Astrocyte (in vitro differentiated cells and primary cell): ENCODE measurements at regions not wholly inside any gene's neighbourhood (a gene's known extent, or its start where the extent isn't known, plus 50 kb on each side); places are given as distances from the start of the nearest gene placed in this dataset.

Source experiments
- DNase-seq: peaks from one replicate; pipeline ENCODE4 v3.0.0-alpha.2; 2010; ENCODE audit warnings: low read depth
- FAIRE-seq: peaks from 2 replicates; lab custom pipeline; 2011; peaks lifted over from hg19 to GRCh38; lab: Jason Lieb, UNC
- H2AFZ ChIP-seq: 2 replicates; pipeline ENCODE4 v1.6.0; 2012; ENCODE audit warnings: low read depth, low read length, inconsistent platforms
- H3K27ac ChIP-seq: 2 replicates; pipeline ENCODE4 v1.5.1; 2011; ENCODE audit warnings: low read depth, low read length, inconsistent platforms
- H3K27me3 ChIP-seq: 2 replicates; pipeline ENCODE4 v1.6.0; 2011; ENCODE audit warnings: low read length, inconsistent platforms; ENCODE audit not compliant: insufficient read depth
- H3K36me3 ChIP-seq: 2 replicates; pipeline ENCODE4 v1.5.1; 2011; ENCODE audit warnings: low read length, inconsistent platforms; ENCODE audit not compliant: insufficient read depth
- H3K4me1 ChIP-seq: 2 replicates; pipeline ENCODE4 v1.5.1; 2011; ENCODE audit warnings: low read length, inconsistent platforms; ENCODE audit not compliant: insufficient read depth
- H3K4me2 ChIP-seq: 2 replicates; pipeline ENCODE4 v1.6.0; 2012; ENCODE audit warnings: low read length, inconsistent platforms
- H3K4me3 ChIP-seq: 2 replicates; pipeline ENCODE4 v1.5.1; 2011; ENCODE audit warnings: low read depth, mild to moderate bottlenecking, low read length, inconsistent platforms; ENCODE audit not compliant: insufficient read depth
- H3K79me2 ChIP-seq: 2 replicates; pipeline ENCODE4 v1.6.0; 2012; ENCODE audit warnings: mild to moderate bottlenecking, low read length, inconsistent platforms; ENCODE audit not compliant: insufficient read depth
- H3K9ac ChIP-seq: 2 replicates; pipeline ENCODE4 v1.6.0; 2012; ENCODE audit warnings: mild to moderate bottlenecking, low read length, inconsistent platforms
- H3K9me3 ChIP-seq: 2 replicates; pipeline ENCODE4 v1.5.1; 2012; ENCODE audit warnings: low read depth, mild to moderate bottlenecking, low read length, inconsistent platforms; ENCODE audit not compliant: insufficient read depth
- H4K20me1 ChIP-seq: 2 replicates; pipeline ENCODE4 v1.6.0; 2012; ENCODE audit warnings: low read length, inconsistent platforms; ENCODE audit not compliant: insufficient read depth
- H3K27ac Mint-ChIP-seq: one replicate; pipeline ENCODE4 v1.8.0; 2021; ENCODE audit warnings: mild to moderate bottlenecking, mixed read lengths; ENCODE audit not compliant: unreplicated experiment
- H3K27me3 Mint-ChIP-seq: one replicate; pipeline ENCODE4 v1.8.0; 2021; ENCODE audit warnings: low read depth, mixed read lengths; ENCODE audit not compliant: unreplicated experiment
- H3K36me3 Mint-ChIP-seq: one replicate; pipeline ENCODE4 v1.8.0; 2021; ENCODE audit warnings: low read depth, mixed read lengths; ENCODE audit not compliant: unreplicated experiment
- H3K4me1 Mint-ChIP-seq: one replicate; pipeline ENCODE4 v1.8.0; 2021; ENCODE audit warnings: low read depth, mixed read lengths; ENCODE audit not compliant: unreplicated experiment
- H3K4me3 Mint-ChIP-seq: one replicate; pipeline ENCODE4 v1.8.0; 2021; ENCODE audit warnings: mild to moderate bottlenecking, moderate library complexity, mixed read lengths; ENCODE audit not compliant: unreplicated experiment
- H3K9me3 Mint-ChIP-seq: one replicate; pipeline ENCODE4 v1.8.0; 2021; ENCODE audit warnings: mild to moderate bottlenecking, mixed read lengths; ENCODE audit not compliant: unreplicated experiment
- CTCF ChIP-seq: IDR thresholded peaks from 2 replicates; pipeline ENCODE4 v1.5.1; 2011; ENCODE audit warnings: low read depth, mild to moderate bottlenecking, inconsistent platforms, low read length, moderate library complexity; ENCODE audit not compliant: insufficient read depth
- EZH2 ChIP-seq: IDR thresholded peaks from 2 replicates; pipeline ENCODE4 v1.6.1; 2012; ENCODE audit warnings: mild to moderate bottlenecking, low read length, inconsistent platforms; ENCODE audit not compliant: insufficient read depth

DNA sequence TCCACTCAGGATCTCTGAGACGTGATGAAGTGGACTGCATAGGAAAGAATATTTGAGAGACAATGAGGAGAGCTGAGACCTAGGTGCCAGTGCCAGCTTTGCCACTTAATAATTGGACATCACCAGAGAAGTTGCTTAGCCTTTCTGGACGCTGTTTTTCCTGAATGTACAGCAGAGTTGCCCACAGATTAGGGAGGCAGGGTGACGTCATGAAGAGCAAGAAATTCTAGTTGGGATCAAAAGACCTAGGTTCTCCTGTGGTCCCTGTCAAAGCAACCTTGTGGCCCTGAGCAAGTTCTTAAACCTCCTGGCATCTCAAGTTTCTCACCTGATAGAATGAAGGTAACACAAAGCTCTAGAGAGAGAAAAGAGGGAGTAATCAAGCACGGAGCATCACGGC lies 174.6 kb upstream of the TENM4 start:
- TF ChIP-seq EZH2 (no peak), CTCF (no peak)
- H3K27me3 ChIP-seq = no peaks in the 10 kb centered on the region
- peaks cover 16% of the 10 kb centered on the region for H3K4me1 Mint-ChIP-seq
- H3K9me3 ChIP-seq = no peaks in the 10 kb centered on the region
- H3K4me1 ChIP-seq = no peaks in the 10 kb centered on the region
- H2AFZ ChIP-seq = no peak overlapping the region
- no peak for DNase-seq
- no peak overlapping the region for H3K4me3 Mint-ChIP-seq
- no peak overlapping the region for H3K27ac Mint-ChIP-seq
- H3K79me2 ChIP-seq = no peaks in the 10 kb centered on the region
- no peak overlapping the region for H3K4me2 ChIP-seq
- no peak for FAIRE-seq
- H4K20me1 ChIP-seq = no peaks in the 10 kb centered on the region
- no peaks in the 10 kb centered on the region for H3K36me3 ChIP-seq
- H3K9ac ChIP-seq = no peak overlapping the region
- peaks cover 2% of the 10 kb centered on the region for H3K36me3 Mint-ChIP-seq
- H3K9me3 Mint-ChIP-seq = peaks cover 5% of the 10 kb centered on the region
- H3K4me3 ChIP-seq = no peak overlapping the region
- peaks cover 17% of the 10 kb centered on the region for H3K27me3 Mint-ChIP-seq
- H3K27ac ChIP-seq = no peak overlapping the region

GRCh38 chr11:79610678-79611077 lies 169.8 kb upstream of the TENM4 start:
- Mint-ChIP-seq H3K4me1 (peaks cover 8% of the 10 kb centered on the region), H3K27ac (peak overlapping the region; percentile 26), H3K4me3 (no peak overlapping the region), H3K27me3 (peaks cover 22% of the 10 kb centered on the region), H3K36me3 (no peaks in the 10 kb centered on the region), H3K9me3 (peaks cover 10% of the 10 kb centered on the region)
- no peak for FAIRE-seq
- H3K79me2 ChIP-seq = no peaks in the 10 kb centered on the region
- DNase-seq = no peak
- H3K4me1 ChIP-seq = no peaks in the 10 kb centered on the region
- H3K4me2 ChIP-seq = no peak overlapping the region
- H3K9me3 ChIP-seq = no peaks in the 10 kb centered on the region
- no peak overlapping the region for H2AFZ ChIP-seq
- no peaks in the 10 kb centered on the region for H3K36me3 ChIP-seq
- no peaks in the 10 kb centered on the region for H3K27me3 ChIP-seq
- H3K27ac ChIP-seq = no peak overlapping the region
- no peak overlapping the region for H3K4me3 ChIP-seq
- no peak overlapping the region for H3K9ac ChIP-seq
- TF ChIP-seq EZH2 (no peak), CTCF (no peak)
- no peaks in the 10 kb centered on the region for H4K20me1 ChIP-seq

- no peaks in the 10 kb centered on the region for H3K36me3 Mint-ChIP-seq
- peaks cover 10% of the 10 kb centered on the region for H3K9me3 Mint-ChIP-seq
- H3K4me2 ChIP-seq = no peak overlapping the region
- DNase-seq (no peak), FAIRE-seq (no peak)
- H3K27me3 ChIP-seq = no peaks in the 10 kb centered on the region
- H3K4me1 ChIP-seq = no peaks in the 10 kb centered on the region
- H3K9ac ChIP-seq = no peak overlapping the region
- no peaks in the 10 kb centered on the region for H3K9me3 ChIP-seq
- H2AFZ ChIP-seq = no peak overlapping the region
- H4K20me1 ChIP-seq = no peaks in the 10 kb centered on the region
- H3K36me3 ChIP-seq = no peaks in the 10 kb centered on the region
- H3K4me3 ChIP-seq = no peak overlapping the region
- H3K27me3 Mint-ChIP-seq = peaks cover 17% of the 10 kb centered on the region
- no peak overlapping the region for H3K27ac Mint-ChIP-seq
- no peak overlapping the region for H3K27ac ChIP-seq
- H3K79me2 ChIP-seq = no peaks in the 10 kb centered on the region
- TF ChIP-seq CTCF = no peak
- peaks cover 7% of the 10 kb centered on the region for H3K4me1 Mint-ChIP-seq
- no peak overlapping the region for H3K4me3 Mint-ChIP-seq
These were observed 169.3 kb upstream of the TENM4 start for GRCh38 chr11:79610139-79610538.
